MM.1S (cell line): ENCODE measurements at regions not wholly inside any gene's neighbourhood (a gene's known extent, or its start where the extent isn't known, plus 50 kb on each side); places are given as distances from the start of the nearest gene placed in this dataset.
"Not testable (repeated sequence)": the region's sequence is repeated elsewhere in the genome, so short reads cannot be mapped to it uniquely, and the experiment has no call there.

ENCODE experiments used
- DNase-seq: peaks from one replicate; pipeline ENCODE4 v3.0.0-alpha.2; 2015
- H2AFZ ChIP-seq: fragments of 300-600 bp; sonication (generic); 2 replicates; pipeline ENCODE4 v1.6.0; 2016; ENCODE audit warnings: antibody characterized with exemption, low read length
- H3F3A ChIP-seq: fragments of 300-600 bp; sonication (generic); 2 replicates; pipeline ENCODE4 v1.6.1; 2016; ENCODE audit warnings: mild to moderate bottlenecking, antibody characterized with exemption, low read length, moderate library complexity, mixed read lengths; ENCODE audit not compliant: insufficient read depth
- H3K27ac ChIP-seq: fragments of 300-600 bp; sonication (generic); 2 replicates; pipeline ENCODE4 v1.5.1; 2016; ENCODE audit warnings: mild to moderate bottlenecking, low read length
- H3K27me3 ChIP-seq: fragments of 300-600 bp; sonication (generic); replicated peaks from 2 replicates; pipeline ENCODE4 v1.6.0; 2016; ENCODE audit warnings: low read length; ENCODE audit not compliant: insufficient read depth
- H3K36me3 ChIP-seq: fragments of 300-600 bp; sonication (generic); replicated peaks from 2 replicates; pipeline ENCODE4 v1.6.1; 2016; ENCODE audit warnings: mild to moderate bottlenecking, low read length, mixed read lengths; ENCODE audit not compliant: insufficient read depth
- H3K4me1 ChIP-seq: fragments of 300-600 bp; sonication (generic); 2 replicates; pipeline ENCODE4 v1.6.1; 2016; ENCODE audit warnings: low read length, mixed read lengths
- H3K4me2 ChIP-seq: fragments of 300-600 bp; sonication (generic); 2 replicates; pipeline ENCODE4 v1.6.0; 2016; ENCODE audit warnings: low read depth, low read length
- H3K4me3 ChIP-seq: fragments of 300-600 bp; sonication (generic); 2 replicates; pipeline ENCODE4 v1.5.1; 2016; ENCODE audit warnings: low read length, mixed read lengths
- H3K79me2 ChIP-seq: fragments of 300-600 bp; sonication (generic); 2 replicates; pipeline ENCODE4 v1.6.1; 2016; ENCODE audit warnings: mixed run types, low read length, mixed read lengths
- H3K9ac ChIP-seq: fragments of 300-600 bp; sonication (generic); 2 replicates; pipeline ENCODE4 v1.6.1; 2016; ENCODE audit warnings: low read length, mixed read lengths
- H3K9me2 ChIP-seq: fragments of 300-600 bp; sonication (generic); replicated peaks from 2 replicates; pipeline ENCODE4 v1.6.1; 2016; ENCODE audit warnings: mild to moderate bottlenecking, low read length, mixed read lengths; ENCODE audit not compliant: insufficient read depth
- H3K9me3 ChIP-seq: fragments of 300-600 bp; sonication (generic); replicated peaks from 2 replicates; pipeline ENCODE4 v1.6.1; 2016; ENCODE audit warnings: mild to moderate bottlenecking, low read length, mixed read lengths; ENCODE audit not compliant: insufficient read depth
- H4K20me1 ChIP-seq: fragments of 300-600 bp; sonication (generic); 2 replicates; pipeline ENCODE4 v1.6.1; 2016; ENCODE audit warnings: mild to moderate bottlenecking, low read length, moderate library complexity, mixed read lengths; ENCODE audit not compliant: insufficient read depth
- CTCF ChIP-seq: fragments of 300-600 bp; sonication (generic); IDR thresholded peaks from 2 replicates; pipeline ENCODE4 v1.5.1; 2016; ENCODE audit warnings: antibody characterized with exemption, low read length, mixed read lengths
- EZH2 ChIP-seq: fragments of 300-600 bp; sonication (generic); optimal IDR thresholded peaks from 2 replicates; pipeline ENCODE3; 2017; ENCODE audit warnings: low read depth, mild to moderate bottlenecking, antibody characterized with exemption, low read length, mixed read lengths
- EZH2phosphoT487 ChIP-seq: fragments of 300-600 bp; sonication (generic); IDR thresholded peaks from 2 replicates; pipeline ENCODE4 v1.6.1; 2018; ENCODE audit warnings: antibody characterized with exemption, low read length

- Histone ChIP-seq H2AFZ (no peak overlapping the region), H3K79me2 (no peaks in the 10 kb centered on the region), H3K36me3 (no peaks in the 10 kb centered on the region), H3K9me2 (no peaks in the 10 kb centered on the region), H3K9ac (no peak overlapping the region), H3K9me3 (no peaks in the 10 kb centered on the region), H3F3A (no peaks in the 10 kb centered on the region), H3K4me2 (no peak overlapping the region), H3K27ac (no peak overlapping the region), H4K20me1 (no peaks in the 10 kb centered on the region), H3K4me3 (no peak overlapping the region), H3K4me1 (no peaks in the 10 kb centered on the region), H3K27me3 (no peaks in the 10 kb centered on the region)
- TF ChIP-seq EZH2, result no peak
- TF ChIP-seq CTCF, result no peak
- TF ChIP-seq EZH2phosphoT487, result no peak
- no peak for DNase-seq
These were observed 435.0 kb downstream of the TMEM182 start for GRCh38 chr2:103196802-103197201.

GRCh38 chr2:103200774-103201173 is 438.9 kb downstream of the TMEM182 start:
- DNase-seq, H3K27ac ChIP-seq, H3K9ac ChIP-seq, H3K79me2 ChIP-seq, H3F3A ChIP-seq, H4K20me1 ChIP-seq, H3K4me2 ChIP-seq, H3K4me3 ChIP-seq, H3K9me2 ChIP-seq, H2AFZ ChIP-seq, H3K4me1 ChIP-seq, H3K36me3 ChIP-seq, H3K27me3 ChIP-seq, H3K9me3 ChIP-seq: not testable (repeated sequence)

- Histone ChIP-seq H3F3A (no peaks in the 10 kb centered on the region), H3K27me3 (no peaks in the 10 kb centered on the region), H3K9me2 (no peaks in the 10 kb centered on the region), H3K4me1 (no peaks in the 10 kb centered on the region), H3K36me3 (no peaks in the 10 kb centered on the region), H3K9ac (no peak overlapping the region), H3K4me2 (no peak overlapping the region), H3K79me2 (no peaks in the 10 kb centered on the region), H3K27ac (no peak overlapping the region), H3K4me3 (no peak overlapping the region), H2AFZ (no peak overlapping the region), H3K9me3 (no peaks in the 10 kb centered on the region), H4K20me1 (no peaks in the 10 kb centered on the region)
- DNase-seq, result no peak
- TF ChIP-seq EZH2phosphoT487 (no peak), EZH2 (no peak), CTCF (no peak)
These were observed 447.1 kb downstream of the TMEM182 start for GRCh38 chr2:103208916-103209315.

GRCh38 chr2:103213028-103213542 is 451.3 kb downstream of the TMEM182 start:
- Histone ChIP-seq H3K4me2 (no peak overlapping the region), H3K79me2 (no peaks in the 10 kb centered on the region), H3K27me3 (no peaks in the 10 kb centered on the region), H3K4me3 (no peak overlapping the region), H3K27ac (no peak overlapping the region), H3K36me3 (no peaks in the 10 kb centered on the region), H2AFZ (no peak overlapping the region), H3K9me2 (no peaks in the 10 kb centered on the region), H3K4me1 (no peaks in the 10 kb centered on the region), H3F3A (no peaks in the 10 kb centered on the region), H3K9me3 (no peaks in the 10 kb centered on the region), H3K9ac (no peak overlapping the region), H4K20me1 (no peaks in the 10 kb centered on the region)
- DNase-seq, result no peak
- TF ChIP-seq EZH2 (no peak), EZH2phosphoT487 (no peak), CTCF (no peak)
